Thymus (tissue), 11 donors: ENCODE measurements at regions not wholly inside any gene's neighbourhood (a gene's known extent, or its start where the extent isn't known, plus 50 kb on each side); places are given as distances from the start of the nearest gene placed in this dataset.
"Not testable (repeated sequence)": the region's sequence is repeated elsewhere in the genome, so short reads cannot be mapped to it uniquely, and the experiment has no call there.

Experiments
- DNase-seq, 9 donors: peaks; one replicate each; pipeline ENCODE4 v3.0.0-alpha.2; 2013; ENCODE audit warnings: low spot score in 9 of 9, low read depth in 6 of 9, missing footprints in 1 of 9
- H3K27ac ChIP-seq, 2 donors: one replicate each; pipeline ENCODE4 v1.5.1; 2013; ENCODE audit warnings: control low read depth in 1 of 2, low read depth in 1 of 2, low read length in 1 of 2, mild to moderate bottlenecking in 1 of 2, moderate library complexity in 1 of 2
- H3K27me3 ChIP-seq, 2 donors: one replicate each; pipeline ENCODE4 v1.5.1; 2013; ENCODE audit warnings: low read length in 1 of 2; ENCODE audit not compliant: control insufficient read depth in 2 of 2, insufficient read depth in 1 of 2
- H3K36me3 ChIP-seq, 2 donors: one replicate each; pipeline ENCODE4 v1.5.1; 2013; ENCODE audit warnings: low read length in 1 of 2, mild to moderate bottlenecking in 1 of 2, moderate library complexity in 1 of 2; ENCODE audit not compliant: control insufficient read depth in 2 of 2, insufficient read depth in 2 of 2
- H3K4me1 ChIP-seq, 2 donors: one replicate each; pipeline ENCODE4 v1.5.1; 2013; ENCODE audit warnings: low read length in 2 of 2; ENCODE audit not compliant: control insufficient read depth in 2 of 2, insufficient read depth in 2 of 2
- H3K4me3 ChIP-seq, 2 donors: one replicate each; pipeline ENCODE4 v1.5.1; 2013; ENCODE audit warnings: low read length in 2 of 2, control low read depth in 1 of 2, mild to moderate bottlenecking in 1 of 2
- H3K9me3 ChIP-seq, 2 donors: one replicate each; pipeline ENCODE4 v1.5.1; 2013; ENCODE audit warnings: low read length in 1 of 2, mild to moderate bottlenecking in 1 of 2; ENCODE audit not compliant: control insufficient read depth in 2 of 2, insufficient read depth in 1 of 2
- WGBS: extraction: QIAGEN DNeasy Blood & Tissue Kit; methylation state at CpG from one replicate; pipeline ENCODE4 v1.1.7; 2013; 5-methylcytosine and 5-hydroxymethylcytosine counted together
- donor health status: healthy.

DNA sequence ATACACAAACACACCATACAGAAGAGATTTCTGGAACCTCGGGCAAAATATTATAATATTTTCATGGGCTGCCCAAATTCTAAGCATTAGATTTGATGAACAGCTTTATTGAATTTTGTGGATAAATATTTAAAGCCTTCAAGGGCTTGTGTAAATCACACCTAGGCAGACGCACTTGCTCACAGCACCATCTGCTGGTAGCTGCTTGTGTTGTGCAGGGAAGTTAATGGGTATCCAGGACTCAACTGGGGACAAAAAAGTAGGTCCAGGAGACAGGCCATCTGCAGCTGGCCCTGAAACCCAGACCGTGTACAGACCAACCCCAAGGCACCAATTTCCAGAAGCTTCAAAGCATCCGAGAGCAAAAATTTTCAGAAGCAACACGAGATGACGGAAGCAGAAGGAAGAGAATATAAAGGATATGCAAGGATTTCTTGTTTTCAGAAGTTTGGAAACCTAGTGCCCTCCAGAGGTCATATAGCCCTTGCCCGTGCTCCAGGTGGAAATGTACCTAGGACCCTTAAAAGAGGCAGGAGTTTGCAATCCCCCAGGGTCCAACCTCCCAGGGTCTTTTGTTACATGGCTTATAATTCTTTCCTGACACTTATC, 140.0 kb downstream of the CHD9NB start:
- peak in 5 of 9 donors; percentile 1 to 34 (median 3) for DNase-seq
- Histone ChIP-seq H3K36me3 (no peaks in the 10 kb centered on the region), H3K9me3 (no peaks in the 10 kb centered on the region), H3K27ac (no peak overlapping the region), H3K27me3 (no peaks in the 10 kb centered on the region), H3K4me1 (no peaks in the 10 kb centered on the region), H3K4me3 (no peak overlapping the region)
- WGBS: 13% methylated on average over 7 of the region's 7 CpGs

DNA sequence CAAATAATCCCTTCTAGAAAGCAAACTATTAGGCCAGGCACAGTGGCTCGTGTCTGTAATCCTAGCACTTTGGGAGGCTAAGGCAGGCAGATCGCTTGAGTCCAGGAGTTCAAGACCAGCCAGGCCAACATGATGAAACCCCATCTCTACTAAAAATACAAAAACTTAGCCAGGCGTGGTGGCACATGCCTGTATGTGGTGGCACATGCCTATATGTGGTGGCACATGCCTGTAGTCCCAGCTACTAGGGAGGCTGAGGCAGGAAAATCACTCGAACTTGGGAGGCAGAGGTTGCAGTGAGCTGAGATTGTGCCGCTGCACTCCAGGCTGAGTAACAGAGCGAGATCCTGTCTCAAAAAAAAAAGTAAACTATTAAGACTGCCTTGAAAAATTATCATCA, 144.6 kb downstream of the CHD9NB start:
- not testable (repeated sequence) for DNase-seq, H3K27me3 ChIP-seq
- WGBS: 89% methylated on average over 6 of the region's 6 CpGs

DNA sequence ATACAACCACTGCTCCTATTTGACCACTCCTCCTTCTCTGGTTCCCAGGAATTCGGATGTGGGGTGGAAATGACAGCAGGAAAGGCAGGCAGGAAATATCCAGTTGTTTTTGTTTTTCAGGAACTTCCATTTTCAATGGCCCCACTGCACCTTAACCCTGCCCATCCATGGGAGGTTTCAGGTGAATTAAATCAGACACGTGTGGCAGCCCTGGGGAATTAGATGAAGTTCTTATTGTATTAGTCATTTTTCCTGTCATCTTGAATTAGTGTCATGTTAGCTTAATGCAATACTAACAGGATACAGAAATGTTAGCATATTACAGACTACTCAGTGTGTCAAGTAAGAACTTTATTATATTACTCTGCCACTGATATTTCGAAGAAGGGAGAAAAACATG, 146.4 kb downstream of the CHD9NB start:
- Histone ChIP-seq H3K27ac (no peak overlapping the region), H3K4me3 (no peak overlapping the region), H3K9me3 (no peaks in the 10 kb centered on the region), H3K36me3 (no peaks in the 10 kb centered on the region), H3K27me3 (no peaks in the 10 kb centered on the region), H3K4me1 (no peaks in the 10 kb centered on the region)
- 71% methylated on average over 3 of the region's 3 CpGs for WGBS
- no peak for DNase-seq

More for the DNA sequence above, 144.6 kb downstream of the CHD9NB start:
- not testable (repeated sequence) for H3K27ac ChIP-seq, H3K36me3 ChIP-seq, H3K9me3 ChIP-seq, H3K4me3 ChIP-seq, H3K4me1 ChIP-seq

DNA sequence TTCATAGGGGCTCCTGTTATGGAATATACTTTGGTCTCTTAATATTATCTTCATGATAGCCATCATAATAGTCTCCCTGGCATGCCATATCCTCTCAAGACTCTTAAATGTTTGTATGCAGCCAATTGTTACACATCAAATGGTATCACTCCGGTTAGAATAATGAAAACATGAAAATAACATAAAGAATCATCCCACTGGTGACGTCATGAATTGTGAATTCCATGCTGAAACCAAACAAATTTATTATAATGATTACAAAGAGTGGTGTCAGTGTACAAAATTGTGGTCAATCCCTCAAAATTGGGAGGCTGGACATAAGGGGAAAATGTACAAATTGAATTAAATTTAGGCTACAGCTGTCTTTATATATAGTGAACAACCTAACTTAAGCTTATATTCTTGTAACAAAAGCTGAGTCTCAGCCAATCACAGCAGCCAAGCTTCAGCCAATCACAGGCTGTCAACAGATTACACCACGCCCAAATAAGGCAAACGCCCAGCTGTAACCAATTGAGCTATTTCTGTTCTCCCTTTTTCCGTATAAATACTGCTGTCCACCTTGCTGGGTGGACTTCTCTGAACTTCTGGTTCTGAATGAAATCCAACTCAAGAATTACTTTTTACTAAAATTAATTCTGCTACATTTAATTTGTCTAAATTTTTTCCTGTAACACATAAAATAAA, 156.1 kb downstream of the CHD9NB start:
- no peaks in the 10 kb centered on the region for H3K27me3 ChIP-seq
- no peaks in the 10 kb centered on the region for H3K4me1 ChIP-seq
- no peak overlapping the region for H3K27ac ChIP-seq
- 92% methylated on average over 5 of the region's 5 CpGs for WGBS
- no peaks in the 10 kb centered on the region for H3K9me3 ChIP-seq
- H3K4me3 ChIP-seq: no peak overlapping the region
- DNase-seq: no peak
- H3K36me3 ChIP-seq: no peaks in the 10 kb centered on the region

DNA sequence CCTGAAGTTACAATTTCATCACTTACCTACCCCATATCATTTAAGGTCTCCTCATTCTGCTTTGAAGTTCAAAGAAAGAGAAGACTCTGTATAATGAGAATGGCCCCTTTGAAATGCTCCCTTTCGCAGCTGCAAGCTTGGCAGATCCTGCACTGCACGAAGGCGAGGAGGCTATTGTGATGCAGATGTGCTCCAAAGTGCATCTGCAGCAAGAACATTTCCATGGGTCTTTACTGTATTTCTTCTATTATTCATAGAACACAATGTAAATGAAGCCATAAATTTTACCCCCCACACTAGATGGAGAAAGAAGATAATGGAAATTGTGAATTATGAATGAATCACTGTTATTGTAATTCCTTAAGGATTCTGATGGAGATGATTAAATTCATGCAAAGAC, 178.7 kb downstream of the CHD9NB start:
- Histone ChIP-seq H3K4me3 (no peak overlapping the region), H3K9me3 (no peaks in the 10 kb centered on the region), H3K4me1 (no peaks in the 10 kb centered on the region), H3K27ac (no peak overlapping the region), H3K27me3 (no peaks in the 10 kb centered on the region), H3K36me3 (no peaks in the 10 kb centered on the region)
- WGBS: 76% methylated on average over 3 of the region's 3 CpGs
- no peak for DNase-seq

DNA sequence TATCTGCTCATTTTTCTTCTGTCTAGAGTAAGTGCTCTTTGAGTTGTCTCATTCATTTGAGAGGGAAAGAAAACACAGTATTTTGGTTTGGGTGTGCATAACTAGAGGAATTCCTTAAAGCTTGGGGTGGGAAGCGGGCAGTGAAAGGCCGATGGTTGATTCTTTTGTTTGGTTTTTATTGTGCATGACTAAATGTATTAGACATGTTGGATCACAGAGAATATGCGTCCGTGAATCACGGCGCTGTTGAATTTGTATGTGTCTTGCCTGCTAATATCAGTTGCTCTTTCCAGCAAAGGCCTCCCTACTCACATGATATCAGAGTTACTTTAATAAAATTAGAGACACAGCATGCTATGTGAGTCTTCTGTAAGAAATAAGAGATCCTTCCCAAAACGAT, 180.0 kb downstream of the CHD9NB start:
- H3K9me3 ChIP-seq: no peaks in the 10 kb centered on the region
- H3K4me3 ChIP-seq: no peak overlapping the region
- no peaks in the 10 kb centered on the region for H3K36me3 ChIP-seq
- no peak overlapping the region for H3K27ac ChIP-seq
- no peak for DNase-seq
- no peaks in the 10 kb centered on the region for H3K4me1 ChIP-seq
- WGBS: 82% methylated on average over 7 of the region's 7 CpGs
- no peaks in the 10 kb centered on the region for H3K27me3 ChIP-seq

DNA sequence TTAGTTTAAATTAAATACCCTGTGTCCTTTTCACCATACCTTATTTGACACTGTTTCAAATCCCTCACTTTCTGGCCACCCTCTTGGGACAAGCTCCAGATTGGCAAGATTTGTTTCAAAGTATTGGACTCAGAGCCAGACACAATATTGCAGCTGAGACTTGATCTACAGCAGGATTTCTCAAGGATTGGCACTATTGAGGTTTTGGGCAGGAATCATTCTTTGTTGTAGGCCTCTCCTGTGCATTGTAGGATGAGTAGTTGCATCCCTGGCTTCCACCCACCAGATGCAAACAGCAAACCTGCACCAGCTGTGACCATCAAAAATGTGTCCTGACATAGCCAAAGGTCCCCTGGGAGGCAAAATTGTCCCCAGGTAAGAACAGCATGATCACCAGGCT, 181.2 kb downstream of the CHD9NB start:
- Histone ChIP-seq H3K4me1 (no peaks in the 10 kb centered on the region), H3K9me3 (no peaks in the 10 kb centered on the region), H3K4me3 (no peak overlapping the region), H3K27ac (no peak overlapping the region), H3K36me3 (no peaks in the 10 kb centered on the region), H3K27me3 (no peaks in the 10 kb centered on the region)
- DNase-seq: no peak

DNA sequence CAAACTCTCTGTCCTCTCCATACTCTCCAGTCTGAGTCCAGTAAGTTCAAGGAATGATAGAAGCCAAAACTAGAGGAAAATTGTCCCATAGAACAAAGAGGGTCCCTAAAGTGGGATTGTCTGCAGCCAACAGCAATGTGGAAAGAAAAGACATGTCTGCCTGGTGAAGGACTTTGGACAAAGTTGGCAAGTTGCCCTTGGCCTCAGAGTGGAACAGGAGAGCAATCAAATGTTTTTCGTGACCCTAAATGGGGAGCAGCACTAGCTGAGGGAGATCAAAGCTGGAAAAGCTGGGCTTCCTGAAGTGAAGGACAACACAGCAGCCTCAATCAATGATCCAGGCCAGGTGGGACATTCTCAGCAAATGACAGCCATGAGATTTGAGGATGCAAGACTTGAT, 183.5 kb downstream of the CHD9NB start:
- H3K4me3 ChIP-seq: no peak overlapping the region
- H3K9me3 ChIP-seq: no peaks in the 10 kb centered on the region
- no peaks in the 10 kb centered on the region for H3K4me1 ChIP-seq
- no peaks in the 10 kb centered on the region for H3K36me3 ChIP-seq
- no peaks in the 10 kb centered on the region for H3K27me3 ChIP-seq
- no peak for DNase-seq
- H3K27ac ChIP-seq: no peak overlapping the region
- 45% methylated on average over 1 of the region's 1 CpG for WGBS

DNA sequence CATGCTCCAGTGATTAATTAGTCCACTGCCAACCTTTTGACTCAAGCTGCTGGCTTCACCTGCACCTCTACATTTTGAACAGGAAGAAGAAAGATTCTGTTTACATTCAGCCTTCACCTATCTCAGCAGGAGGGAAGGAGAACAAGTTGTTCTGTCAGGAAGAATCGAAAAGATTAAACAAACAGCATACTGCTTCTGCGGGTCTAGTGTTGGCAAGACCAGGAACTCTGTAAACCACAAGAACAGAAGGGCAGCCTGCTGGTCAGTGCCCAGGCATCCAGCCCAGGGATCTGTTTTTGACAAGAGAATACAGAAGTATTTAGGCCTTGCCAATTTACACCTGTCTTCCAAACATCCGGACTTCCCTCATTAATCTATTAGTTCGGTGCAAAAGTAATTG, 189.7 kb downstream of the CHD9NB start:
- 84% methylated on average over 4 of the region's 4 CpGs for WGBS
- Histone ChIP-seq H3K4me1 (no peaks in the 10 kb centered on the region), H3K27ac (no peak overlapping the region), H3K9me3 (no peaks in the 10 kb centered on the region), H3K27me3 (no peaks in the 10 kb centered on the region), H3K4me3 (no peak overlapping the region), H3K36me3 (no peaks in the 10 kb centered on the region)
- DNase-seq: no peak
